Mammary epithelial cell (primary cell): ENCODE measurements at regions not wholly inside any gene's neighbourhood (a gene's known extent, or its start where the extent isn't known, plus 50 kb on each side); places are given as distances from the start of the nearest gene placed in this dataset.

Experiments
- EZH2 ChIP-seq: IDR thresholded peaks from 2 replicates; pipeline ENCODE4 v1.6.1; 2012; ENCODE audit warnings: low read length, inconsistent platforms, borderline replicate concordance
- TF ChIP-seq, protein P1 (sequence below), 2 donors: IDR thresholded peaks in 1 of 2; conservative IDR thresholded peaks in 1 of 2; 2 replicates each; pipeline ENCODE4 v1.5.1; 2011 to 2012; ENCODE audit warnings: inconsistent platforms in 2 of 2, low read length in 2 of 2, mild to moderate bottlenecking in 2 of 2, control low read depth in 1 of 2, low read depth in 1 of 2; ENCODE audit not compliant: insufficient read depth in 1 of 2; ENCODE audit errors: extremely low read depth in 1 of 2

DNA sequence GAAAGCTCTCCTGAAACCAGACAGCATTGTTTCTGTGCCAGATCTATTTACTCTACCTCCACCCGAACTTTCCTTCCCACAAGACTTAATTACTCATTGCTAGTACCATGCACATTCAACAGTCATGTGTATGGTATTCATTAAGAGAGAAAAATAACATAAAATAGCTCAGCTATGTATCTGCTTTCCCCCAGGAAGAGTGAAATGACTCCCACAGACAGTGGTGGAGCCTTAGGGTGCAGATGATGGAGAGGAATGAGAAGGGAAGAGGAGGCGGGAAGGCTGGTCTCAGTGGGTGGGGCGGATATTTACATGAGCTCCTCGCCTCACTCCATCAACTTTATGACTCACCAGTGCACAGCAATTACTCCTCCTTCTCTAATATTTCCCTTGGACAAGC lies 724.5 kb downstream of the EPHA4 start:
- TF ChIP-seq, protein P1, sequence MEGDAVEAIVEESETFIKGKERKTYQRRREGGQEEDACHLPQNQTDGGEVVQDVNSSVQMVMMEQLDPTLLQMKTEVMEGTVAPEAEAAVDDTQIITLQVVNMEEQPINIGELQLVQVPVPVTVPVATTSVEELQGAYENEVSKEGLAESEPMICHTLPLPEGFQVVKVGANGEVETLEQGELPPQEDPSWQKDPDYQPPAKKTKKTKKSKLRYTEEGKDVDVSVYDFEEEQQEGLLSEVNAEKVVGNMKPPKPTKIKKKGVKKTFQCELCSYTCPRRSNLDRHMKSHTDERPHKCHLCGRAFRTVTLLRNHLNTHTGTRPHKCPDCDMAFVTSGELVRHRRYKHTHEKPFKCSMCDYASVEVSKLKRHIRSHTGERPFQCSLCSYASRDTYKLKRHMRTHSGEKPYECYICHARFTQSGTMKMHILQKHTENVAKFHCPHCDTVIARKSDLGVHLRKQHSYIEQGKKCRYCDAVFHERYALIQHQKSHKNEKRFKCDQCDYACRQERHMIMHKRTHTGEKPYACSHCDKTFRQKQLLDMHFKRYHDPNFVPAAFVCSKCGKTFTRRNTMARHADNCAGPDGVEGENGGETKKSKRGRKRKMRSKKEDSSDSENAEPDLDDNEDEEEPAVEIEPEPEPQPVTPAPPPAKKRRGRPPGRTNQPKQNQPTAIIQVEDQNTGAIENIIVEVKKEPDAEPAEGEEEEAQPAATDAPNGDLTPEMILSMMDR (conservative IDR thresholded peaks at IDR 0.05 in 1 of 2, IDR thresholded peaks at IDR 0.05 in 1 of 2; ENCODE audit: extremely low read depth in 1 of 2, insufficient read depth in 1 of 2, low read depth in 1 of 2, low read length in 2 of 2) = no peak
- TF ChIP-seq EZH2 = no peak
